A673 (cell line): ENCODE measurements at regions not wholly inside any gene's neighbourhood (a gene's known extent, or its start where the extent isn't known, plus 50 kb on each side); places are given as distances from the start of the nearest gene placed in this dataset.

Source experiments
- CTCF ChIP-seq: fragments of 300-800, 200-600 bp; sonication (generic); conservative IDR thresholded peaks from 2 replicates; pipeline ENCODE4 v1.5.1; 2017; ENCODE audit warnings: low read depth, mild to moderate bottlenecking, antibody characterized with exemption, low read length, moderate library complexity, mixed read lengths
- EZH2 ChIP-seq: fragments of 200-600 bp; sonication (generic); IDR thresholded peaks from 2 replicates; pipeline ENCODE4 v1.6.1; 2017; ENCODE audit warnings: borderline replicate concordance, low read depth, mild to moderate bottlenecking, mixed read lengths, antibody characterized with exemption, low read length; ENCODE audit not compliant: poor library complexity, severe bottlenecking

DNA sequence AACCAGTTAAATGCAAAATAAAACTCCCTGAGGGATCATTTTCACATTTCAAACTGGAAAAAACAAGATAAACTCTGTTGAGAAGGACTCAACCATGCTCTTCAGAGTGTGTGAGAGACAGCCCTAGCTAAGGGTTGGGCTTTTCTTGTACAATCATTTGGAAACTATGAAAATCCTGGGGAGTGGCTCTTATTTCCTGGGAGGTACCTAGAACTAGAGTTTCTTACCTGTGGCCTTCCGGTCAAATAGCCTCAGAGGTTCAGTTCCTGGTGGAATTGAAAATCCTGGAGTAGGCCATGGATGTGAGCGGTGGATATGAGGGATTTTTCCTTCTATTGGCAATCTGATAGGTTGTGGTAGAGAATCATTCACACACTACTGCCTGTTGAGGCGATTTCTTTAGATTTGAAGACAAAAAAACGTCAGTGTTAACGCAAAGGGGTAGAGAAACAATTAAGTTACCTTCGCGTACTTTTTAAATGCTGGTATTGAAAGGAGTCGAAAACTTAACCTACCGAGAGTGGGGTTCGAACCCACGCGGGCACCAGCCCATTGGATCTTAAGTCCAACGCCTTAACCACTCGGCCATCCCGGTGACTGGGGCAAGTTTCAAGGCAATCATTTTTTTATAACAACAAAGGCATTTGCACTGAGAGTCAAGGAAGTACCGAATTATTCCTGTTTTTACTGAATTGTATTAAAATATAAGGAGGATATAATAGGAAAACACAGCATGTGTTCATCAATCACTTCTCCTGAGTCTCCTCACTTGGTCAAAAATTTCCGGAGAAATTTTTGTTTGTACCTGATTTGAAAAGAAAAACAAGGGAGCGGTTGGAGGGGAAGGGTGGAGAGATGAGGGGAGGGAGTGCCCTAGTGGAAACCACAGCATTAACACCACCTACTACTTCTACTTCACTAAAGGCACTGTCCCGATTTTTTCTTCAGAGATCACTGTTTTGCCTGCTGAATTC is 191.3 kb downstream of the OR2B2 start:
- TF ChIP-seq CTCF (no peak), EZH2 (no peak)
